HCT116 (cell line): ENCODE measurements at regions not wholly inside any gene's neighbourhood (a gene's known extent, or its start where the extent isn't known, plus 50 kb on each side); places are given as distances from the start of the nearest gene placed in this dataset.

Experiments
- ATAC-seq: fragments of 200-7000 bp; cut with Tn5 transposase; 2 replicates; pipeline ENCODE4 v1.9.1; 2020; ENCODE audit warnings: mild to moderate bottlenecking, moderate library complexity
- BruUV-seq: library from RNA; stranded (reverse); fragments of 400-500 nt; replicated peaks from 2 replicates; lab custom pipeline; 2021; lab: Mats Ljungman, UMichigan
- CTCF ChIA-PET: fragments of 300-600 bp; sonication (Branson Sonifier 250); formaldehyde crosslinking; loops from one replicate; lab custom pipeline; 2021; ENCODE audit warnings: antibody characterized with exemption; lab: Charles Lee
- POLR2A ChIA-PET: fragments of 300-600, 350-600 bp; sonication (Branson Sonifier 250); formaldehyde crosslinking; loops from one replicate; lab custom pipeline; 2021; ENCODE audit warnings: antibody characterized with exemption; lab: Charles Lee
- RAD21 ChIA-PET, 2 experiments: fragments of 300-600 bp; sonication (Branson Sonifier 250); formaldehyde crosslinking; loops; one replicate each; lab custom pipeline; 2023; ENCODE audit warnings: low total read pairs in 2 of 2; ENCODE audit not compliant: uncharacterized antibody in 2 of 2, unreplicated experiment in 2 of 2, low non-redundant PET in 1 of 2; lab: Charles Lee
- DNase-seq: peaks from one replicate; pipeline ENCODE4 v3.0.0-alpha.2; 2010; ENCODE audit warnings: low read depth, low spot score
- H2AFZ ChIP-seq: fragments of 200-600 bp; shearing (Covaris generic), sonication (generic); 2 replicates; pipeline ENCODE4 v1.6.1; 2017; ENCODE audit warnings: low read depth, mixed run types, mixed read lengths, antibody characterized with exemption, low read length; ENCODE audit not compliant: poor library complexity, severe bottlenecking
- H3K27ac ChIP-seq: 2 replicates; pipeline ENCODE4 v1.5.1; 2012; ENCODE audit warnings: low read depth, low read length
- H3K27me3 ChIP-seq: fragments of 200-600 bp; sonication (generic); 2 replicates; pipeline ENCODE4 v1.6.1; 2016; ENCODE audit warnings: mixed run types, low read length, mixed read lengths; ENCODE audit not compliant: insufficient read depth
- H3K36me3 ChIP-seq, 2 experiments: fragments of 200-500 bp in 1 of 2; fragments of 200-600 bp in 1 of 2; sonication (Bioruptor generic) in 1 of 2; sonication (generic) in 1 of 2; 2 replicates each; pipeline versions ENCODE4 v1.5.1 to v1.6.1; 2014 to 2016; ENCODE audit warnings: low read length in 2 of 2, inconsistent platforms in 1 of 2, mixed read lengths in 1 of 2, mixed run types in 1 of 2; ENCODE audit not compliant: insufficient read depth in 2 of 2, control insufficient read depth in 1 of 2
- H3K4me1 ChIP-seq, 2 experiments: fragments of 200-600 bp in 1 of 2; sonication (generic) in 1 of 2; 2 replicates each; pipeline versions ENCODE4 v1.5.1 to v1.6.1; 2012 to 2017; ENCODE audit warnings: low read length in 2 of 2, inconsistent platforms in 1 of 2, mild to moderate bottlenecking in 1 of 2, mixed read lengths in 1 of 2, mixed run types in 1 of 2, moderate library complexity in 1 of 2; ENCODE audit not compliant: insufficient read depth in 2 of 2, control insufficient read depth in 1 of 2
- H3K4me2 ChIP-seq: fragments of 200-600 bp; sonication (generic); 2 replicates; pipeline ENCODE4 v1.6.1; 2017; ENCODE audit warnings: mixed run types, low read length, mixed read lengths
- H3K4me3 ChIP-seq, 2 experiments: fragments of 200-600 bp in 1 of 2; sonication (generic) in 1 of 2; replicated peaks in 1 of 2; 2 replicates each; pipeline ENCODE4 v1.5.1; 2011 to 2016; ENCODE audit warnings: low read length in 2 of 2, control low read depth in 1 of 2, low read depth in 1 of 2, mild to moderate bottlenecking in 1 of 2, mixed read lengths in 1 of 2, mixed run types in 1 of 2
- H3K79me2 ChIP-seq: fragments of 200-600 bp; sonication (generic); 2 replicates; pipeline ENCODE4 v1.6.1; 2017; ENCODE audit warnings: mild to moderate bottlenecking, mixed run types, low read length, moderate library complexity, mixed read lengths; ENCODE audit not compliant: insufficient read depth
- H3K9ac ChIP-seq: fragments of 200-600 bp; sonication (generic); 2 replicates; pipeline ENCODE4 v1.6.1; 2016; ENCODE audit warnings: low read length, mixed read lengths
- H3K9me2 ChIP-seq: fragments of 200-600 bp; sonication (generic), shearing (Covaris generic); 2 replicates; pipeline ENCODE4 v1.6.1; 2017; ENCODE audit warnings: mixed run types, mild to moderate bottlenecking, moderate library complexity; ENCODE audit not compliant: insufficient read depth
- H3K9me3 ChIP-seq, 2 experiments: fragments of 200-500 bp in 1 of 2; fragments of 200-600 bp in 1 of 2; sonication (Bioruptor generic) in 1 of 2; sonication (generic) in 1 of 2; 2 replicates each; pipeline ENCODE4 v1.6.1; 2014 to 2017; ENCODE audit warnings: low read length in 2 of 2, mixed read lengths in 2 of 2, inconsistent platforms in 1 of 2, low read depth in 1 of 2, mild to moderate bottlenecking in 1 of 2, mixed run types in 1 of 2, moderate library complexity in 1 of 2; ENCODE audit not compliant: control insufficient read depth in 1 of 2, insufficient read depth in 1 of 2
- H4K20me1 ChIP-seq: fragments of 200-600 bp; sonication (generic), shearing (Covaris generic); 2 replicates; pipeline ENCODE4 v1.6.1; 2017; ENCODE audit warnings: mixed run types, mild to moderate bottlenecking, moderate library complexity; ENCODE audit not compliant: insufficient read depth
- CBX3 ChIP-seq: IDR thresholded peaks from 2 replicates; pipeline ENCODE4 v1.6.1; 2012; ENCODE audit warnings: low read depth
- EGR1 ChIP-seq: IDR thresholded peaks from 2 replicates; pipeline ENCODE4 v1.6.1; 2012; ENCODE audit warnings: low read depth
- EZH2 ChIP-seq: fragments of 200-600 bp; sonication (generic); IDR thresholded peaks from 2 replicates; pipeline ENCODE4 v1.6.1; 2017; ENCODE audit warnings: antibody characterized with exemption, mixed run types
- FOSL1 ChIP-seq: IDR thresholded peaks from 2 replicates; pipeline ENCODE4 v1.6.1; 2012; ENCODE audit warnings: low read depth
- POLR2A ChIP-seq: IDR thresholded peaks from 2 replicates; pipeline ENCODE4 v1.7.0; 2011; ENCODE audit warnings: borderline replicate concordance; ENCODE audit not compliant: insufficient read depth, insufficient read length; ENCODE audit errors: extremely low read depth
- POLR2AphosphoS5 ChIP-seq: IDR thresholded peaks from 2 replicates; pipeline ENCODE4 v1.6.1; 2011; ENCODE audit warnings: mild to moderate bottlenecking, low read depth, low read length, moderate library complexity
- RAD21 ChIP-seq: IDR thresholded peaks from 2 replicates; pipeline ENCODE4 v1.6.1; 2012; ENCODE audit warnings: low read depth, mild to moderate bottlenecking
- SIN3A ChIP-seq: IDR thresholded peaks from 2 replicates; pipeline ENCODE4 v1.6.1; 2012; ENCODE audit warnings: low read depth
- SP1 ChIP-seq: IDR thresholded peaks from 2 replicates; pipeline ENCODE4 v1.6.1; 2012; ENCODE audit warnings: low read depth
- ZFX ChIP-seq: fragments of 450-650 bp; IDR thresholded peaks from 2 replicates; pipeline ENCODE4 v1.6.1; 2017
- ZNF274 ChIP-seq: fragments of 200-500 bp; sonication (Bioruptor generic); IDR thresholded peaks from 2 replicates; pipeline ENCODE4 v1.6.1; 2014; ENCODE audit warnings: mild to moderate bottlenecking, low read depth, low read length, inconsistent platforms
- intact Hi-C: fragments of 100-400 bp; cut with micrococcal nuclease; formaldehyde crosslinking; loops from 2 replicates; pipeline ENCODE4 v1.10.0; 2022
- TF ChIP-seq, protein P1 (sequence below), 3 experiments: fragments of 200-600 bp in 1 of 3; sonication (generic) in 1 of 3; IDR thresholded peaks in 2 of 3; conservative IDR thresholded peaks in 1 of 3; 2 replicates each; pipeline ENCODE4 v1.5.1; 2012 to 2017; ENCODE audit warnings: low read depth in 2 of 3, low read length in 2 of 3, antibody characterized with exemption in 1 of 3, borderline replicate concordance in 1 of 3, control low read depth in 1 of 3, mild to moderate bottlenecking in 1 of 3, mixed read lengths in 1 of 3, mixed run types in 1 of 3, moderate library complexity in 1 of 3; ENCODE audit not compliant: insufficient read depth in 1 of 3

DNA sequence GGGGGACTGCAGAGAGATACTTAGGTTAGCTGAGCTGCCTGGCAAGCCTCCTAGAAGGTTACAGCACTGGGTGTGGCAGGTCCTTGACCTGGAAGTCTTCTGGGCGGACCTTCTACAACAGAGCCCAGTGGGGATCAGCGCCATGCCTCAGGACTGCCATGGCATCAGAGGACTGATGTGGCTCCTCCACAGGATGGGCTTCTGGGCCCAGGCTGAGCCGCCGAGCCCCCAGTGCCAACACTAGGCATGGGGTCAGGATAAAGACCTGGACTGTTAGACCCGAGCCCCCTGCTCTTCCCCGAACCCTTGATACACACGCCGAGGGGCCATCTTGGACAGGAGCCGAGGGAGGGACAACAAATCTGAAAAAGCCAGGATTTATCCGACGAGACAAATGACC, 64.0 kb upstream of the SOX21 start:
- RAD21 ChIA-PET, result no interaction called here
- CTCF ChIA-PET, result no interaction called here

DNA sequence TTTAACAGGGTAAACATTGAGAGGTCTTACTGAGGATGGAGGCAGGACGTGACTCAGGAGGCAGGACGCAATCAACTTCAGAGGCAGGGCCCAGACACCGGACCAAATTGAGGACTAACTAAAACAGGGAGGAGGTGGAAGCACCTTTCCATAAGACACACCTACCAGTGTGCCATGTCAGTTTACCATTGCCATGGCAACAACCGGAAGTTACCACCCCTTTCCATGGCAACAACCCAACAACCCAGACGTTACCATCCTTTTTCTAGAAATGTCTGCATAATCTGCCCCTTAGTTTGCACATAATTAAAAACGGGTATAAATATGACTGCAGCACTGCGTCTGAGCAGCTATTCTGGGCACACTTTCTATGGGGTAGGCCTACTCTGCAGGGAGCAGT, 53.5 kb upstream of the SOX21 start:
- Histone ChIP-seq H3K79me2 (no peaks in the 10 kb centered on the region), H3K27me3 (peaks cover 16% of the 10 kb centered on the region; the same call in 1 of the 2 replicates), H3K9me3 (no peaks in the 10 kb centered on the region), H3K9ac (no peak overlapping the region), H3K9me2 (no peaks in the 10 kb centered on the region), H4K20me1 (no peaks in the 10 kb centered on the region), H2AFZ (no peak overlapping the region), H3K27ac (no peak overlapping the region), H3K36me3 (no peaks in the 10 kb centered on the region), H3K4me2 (no peak overlapping the region), H3K4me3 (no peak overlapping the region), H3K4me1 (no peaks in the 10 kb centered on the region)
- ChIA-PET POLR2A (no interaction called here), RAD21 (no interaction called here), CTCF (no interaction called here)
- ATAC-seq (no peak), DNase-seq (no peak)
- BruUV-seq, result no TSS peak
- TF ChIP-seq EZH2, result no peak
- TF ChIP-seq SIN3A, result no peak
- TF ChIP-seq POLR2AphosphoS5, result no peak
- intact Hi-C loops, result no loop called here

More for the DNA sequence above, 64.0 kb upstream of the SOX21 start:
- BruUV-seq, result no TSS peak
- Histone ChIP-seq H4K20me1 (no peaks in the 10 kb centered on the region), H3K27ac (no peak overlapping the region), H2AFZ (no peak overlapping the region), H3K36me3 (no peaks in the 10 kb centered on the region), H3K9ac (no peak overlapping the region), H3K9me3 (no peaks in the 10 kb centered on the region), H3K4me1 (no peaks in the 10 kb centered on the region), H3K9me2 (no peaks in the 10 kb centered on the region), H3K79me2 (no peaks in the 10 kb centered on the region), H3K4me3 (no peak overlapping the region), H3K4me2 (no peak overlapping the region), H3K27me3 (0 out of 2 replicates have a peak, but pooled peaks cover 14% of the 10 kb centered on the region)
- no peak for ATAC-seq
- no peak for TF ChIP-seq ZFX
- no peak for TF ChIP-seq ZNF274
- TF ChIP-seq RAD21, result no peak
- no peak for TF ChIP-seq CBX3
- no peak for TF ChIP-seq SP1
- no peak for TF ChIP-seq EGR1
- TF ChIP-seq POLR2A, result no peak
- TF ChIP-seq SIN3A, result no peak
- TF ChIP-seq FOSL1, result no peak
- TF ChIP-seq, protein P1, sequence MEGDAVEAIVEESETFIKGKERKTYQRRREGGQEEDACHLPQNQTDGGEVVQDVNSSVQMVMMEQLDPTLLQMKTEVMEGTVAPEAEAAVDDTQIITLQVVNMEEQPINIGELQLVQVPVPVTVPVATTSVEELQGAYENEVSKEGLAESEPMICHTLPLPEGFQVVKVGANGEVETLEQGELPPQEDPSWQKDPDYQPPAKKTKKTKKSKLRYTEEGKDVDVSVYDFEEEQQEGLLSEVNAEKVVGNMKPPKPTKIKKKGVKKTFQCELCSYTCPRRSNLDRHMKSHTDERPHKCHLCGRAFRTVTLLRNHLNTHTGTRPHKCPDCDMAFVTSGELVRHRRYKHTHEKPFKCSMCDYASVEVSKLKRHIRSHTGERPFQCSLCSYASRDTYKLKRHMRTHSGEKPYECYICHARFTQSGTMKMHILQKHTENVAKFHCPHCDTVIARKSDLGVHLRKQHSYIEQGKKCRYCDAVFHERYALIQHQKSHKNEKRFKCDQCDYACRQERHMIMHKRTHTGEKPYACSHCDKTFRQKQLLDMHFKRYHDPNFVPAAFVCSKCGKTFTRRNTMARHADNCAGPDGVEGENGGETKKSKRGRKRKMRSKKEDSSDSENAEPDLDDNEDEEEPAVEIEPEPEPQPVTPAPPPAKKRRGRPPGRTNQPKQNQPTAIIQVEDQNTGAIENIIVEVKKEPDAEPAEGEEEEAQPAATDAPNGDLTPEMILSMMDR (IDR thresholded peaks at IDR 0.05 in 2 of 3, conservative IDR thresholded peaks at IDR 0.05 in 1 of 3; ENCODE audit: borderline replicate concordance in 1 of 3, insufficient read depth in 1 of 3, low read depth in 2 of 3, low read length in 2 of 3), result no peak
- no peak for TF ChIP-seq EZH2
- POLR2A ChIA-PET, result interaction anchor here (0.5 kb wide), 1 partner anchor 40 kb away, joined by 3 read pairs; no protein-coding TSS in a partner anchor
- intact Hi-C loops, result no loop called here
- no peak for DNase-seq
